ENCODE measurements at regions not wholly inside any gene's neighbourhood (a gene's known extent, or its start where the extent isn't known, plus 50 kb on each side); places are given as distances from the start of the nearest gene placed in this dataset.
"Not testable (repeated sequence)": the region's sequence is repeated elsewhere in the genome, so short reads cannot be mapped to it uniquely, and the experiment has no call there.

DNA sequence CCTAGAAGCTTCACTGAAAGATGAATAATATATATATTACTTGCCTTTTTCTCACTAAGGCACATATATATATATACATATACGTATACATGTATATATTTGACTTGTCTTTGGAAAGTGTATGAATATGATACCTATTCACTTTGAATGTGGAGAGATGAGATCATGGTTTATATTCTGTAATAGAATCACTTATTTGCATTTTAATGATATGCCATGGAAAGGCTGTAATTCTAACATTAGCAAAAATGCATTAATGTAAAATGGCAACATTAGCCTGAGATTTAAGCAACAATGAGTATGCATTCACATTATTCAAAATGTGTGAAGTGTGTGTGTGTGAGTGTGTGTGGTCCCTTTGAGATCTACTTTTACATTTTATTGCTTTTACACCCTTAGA lies 54.5 kb upstream of the PRKD1 start:
- no peak for DNase-seq

DNA sequence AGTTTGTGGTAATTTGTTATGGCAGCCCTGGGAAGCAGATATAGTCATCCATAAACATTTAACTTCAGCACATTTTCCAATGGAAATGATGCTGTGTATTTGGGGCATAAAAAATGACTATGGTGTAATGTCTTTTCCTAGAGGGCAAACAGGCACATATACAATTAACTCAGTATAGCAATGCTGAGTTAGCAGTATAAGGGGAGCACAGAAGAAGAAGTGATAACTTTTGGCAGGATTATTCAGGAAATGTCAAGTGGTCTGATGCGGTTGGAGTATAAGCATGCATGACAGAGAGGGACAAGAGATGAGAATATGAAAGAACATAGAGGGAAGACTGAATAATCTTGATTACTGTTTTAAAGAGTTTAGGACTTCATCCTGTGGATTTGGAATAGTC lies 55.3 kb upstream of the PRKD1 start:
- DNase-seq, result no peak

DNA sequence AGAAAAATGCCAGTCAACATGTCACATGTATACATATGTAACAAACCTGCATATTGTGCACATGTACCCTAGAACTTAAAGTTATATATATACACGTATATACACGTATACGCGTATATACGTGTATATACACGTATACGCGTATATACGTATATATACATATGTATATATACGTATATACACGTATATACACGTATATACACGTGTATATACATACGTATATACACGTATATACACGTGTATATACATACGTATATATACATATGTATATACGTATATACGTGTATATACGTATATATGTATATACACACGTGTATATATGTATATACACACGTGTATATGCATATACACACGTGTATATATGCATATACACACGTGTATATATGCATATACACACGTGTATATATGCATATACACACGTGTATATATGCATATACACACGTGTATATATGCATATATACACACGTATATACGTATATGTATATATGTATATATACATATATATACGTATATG lies 62.8 kb upstream of the PRKD1 start:
- DNase-seq, result not testable (repeated sequence)

DNA sequence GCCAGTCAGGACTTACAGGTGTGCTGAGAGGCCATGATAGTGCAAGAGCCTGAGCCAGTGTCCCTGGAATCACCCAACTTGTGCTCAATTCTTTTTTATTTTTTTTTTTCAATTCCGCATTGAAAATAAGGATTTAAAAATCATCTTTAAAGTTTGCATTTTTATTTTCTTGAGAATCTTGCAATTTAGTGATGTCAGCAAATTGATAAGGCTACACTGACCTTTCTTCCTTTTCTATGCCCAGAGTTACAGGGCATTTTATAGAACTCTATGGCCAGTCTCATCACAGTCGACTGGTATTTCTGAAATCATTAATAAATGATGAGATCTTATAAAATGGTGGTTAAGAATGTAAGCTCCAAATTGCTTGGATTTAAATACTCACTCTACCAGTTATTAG lies 63.3 kb upstream of the PRKD1 start:
- DNase-seq, result no peak

DNA sequence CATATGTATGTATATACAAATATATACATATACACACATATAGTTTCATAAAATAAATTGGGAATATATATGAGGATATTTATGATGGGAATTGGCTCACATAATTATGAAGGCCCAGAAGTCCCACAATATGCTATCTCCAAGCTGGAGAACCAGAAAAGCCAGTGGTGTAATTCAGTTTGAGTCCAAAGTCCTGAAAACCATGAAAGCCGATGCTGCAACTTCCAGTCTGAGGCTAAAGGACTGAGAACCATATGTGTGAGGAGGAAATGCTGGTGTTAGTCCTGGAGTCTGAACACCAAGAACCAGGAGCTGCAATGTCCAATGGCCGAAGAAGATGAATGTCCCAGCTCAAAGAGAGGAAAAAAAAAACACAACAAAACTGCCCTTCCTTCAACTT lies 65.5 kb upstream of the PRKD1 start:
- no peak for DNase-seq

DNA sequence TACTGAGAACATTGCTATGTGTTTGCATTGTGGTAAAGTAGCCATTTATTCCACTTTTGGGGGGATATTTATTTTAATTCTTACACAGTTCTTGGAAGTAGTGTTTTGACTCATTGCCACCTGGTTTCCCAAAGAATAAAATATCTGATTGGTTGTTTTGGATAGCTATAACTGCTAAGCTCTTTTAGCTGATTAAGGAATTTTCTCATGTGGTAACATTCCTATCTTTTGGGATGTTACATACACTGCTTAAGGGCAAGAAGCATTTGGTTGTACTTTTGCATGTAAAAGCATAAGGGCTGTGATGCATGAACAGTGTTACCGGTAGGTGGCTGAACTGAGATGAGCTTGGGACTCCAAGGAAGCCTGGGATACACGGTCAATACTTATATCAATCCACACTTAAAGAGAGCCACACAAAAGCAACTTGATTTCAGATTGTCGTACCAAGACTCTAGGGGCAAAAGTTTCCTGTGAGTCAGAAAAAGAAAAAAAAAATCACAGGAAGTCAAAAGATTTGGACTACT lies 71.4 kb upstream of the PRKD1 start:
- DNase-seq, result no peak

DNA sequence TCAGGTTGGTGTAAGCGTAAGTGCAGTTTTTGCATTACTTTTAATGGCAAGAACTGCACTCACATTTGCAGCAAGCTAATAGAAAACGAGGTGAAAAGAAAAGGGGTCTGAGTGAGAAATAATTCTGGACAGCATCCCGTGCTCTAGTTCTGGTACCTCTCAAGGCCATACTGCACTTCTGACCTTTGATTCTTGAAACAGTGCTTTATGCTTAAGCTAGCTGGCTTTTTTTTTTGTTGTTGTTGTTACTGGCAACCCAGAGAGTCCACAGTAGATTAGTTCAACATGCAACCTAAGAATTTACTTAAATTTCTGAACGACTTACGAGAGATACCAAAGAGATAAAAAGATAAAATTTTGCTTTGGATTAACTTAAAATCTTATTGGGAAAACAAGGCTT lies 75.2 kb upstream of the PRKD1 start:
- DNase-seq, result no peak

DNA sequence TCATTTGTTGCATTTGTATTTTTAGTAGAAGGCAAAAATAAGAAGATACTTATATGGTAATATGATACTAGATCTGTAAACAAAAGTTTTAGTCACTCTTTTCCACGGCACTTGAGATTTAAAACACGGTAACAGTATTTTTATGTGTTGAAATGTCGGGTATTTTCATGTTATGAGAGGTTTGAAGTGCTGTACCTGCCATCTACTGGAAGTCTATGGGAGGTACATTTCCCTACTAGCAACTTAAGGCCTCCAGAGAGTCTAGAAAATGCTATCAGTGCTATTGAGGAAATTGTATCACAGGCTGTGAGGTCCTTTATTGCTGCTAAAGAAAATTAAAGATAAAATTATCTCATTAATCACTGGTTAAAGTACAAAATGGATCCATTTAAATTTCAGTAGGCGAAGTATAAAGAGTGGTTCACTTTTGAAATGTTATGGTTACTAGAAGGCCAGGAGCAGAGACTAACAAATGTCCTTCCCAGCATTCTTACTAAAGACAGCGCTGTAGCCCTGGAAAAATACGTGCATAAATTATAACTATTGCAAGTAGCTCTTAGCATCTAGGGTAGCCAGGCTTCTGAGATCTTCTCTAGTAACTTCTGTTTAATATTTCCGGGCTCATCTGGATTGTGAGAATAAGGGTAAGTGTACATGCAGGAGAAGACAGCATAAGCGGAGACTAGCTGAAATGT lies 77.6 kb upstream of the PRKD1 start:
- no peak for DNase-seq

DNA sequence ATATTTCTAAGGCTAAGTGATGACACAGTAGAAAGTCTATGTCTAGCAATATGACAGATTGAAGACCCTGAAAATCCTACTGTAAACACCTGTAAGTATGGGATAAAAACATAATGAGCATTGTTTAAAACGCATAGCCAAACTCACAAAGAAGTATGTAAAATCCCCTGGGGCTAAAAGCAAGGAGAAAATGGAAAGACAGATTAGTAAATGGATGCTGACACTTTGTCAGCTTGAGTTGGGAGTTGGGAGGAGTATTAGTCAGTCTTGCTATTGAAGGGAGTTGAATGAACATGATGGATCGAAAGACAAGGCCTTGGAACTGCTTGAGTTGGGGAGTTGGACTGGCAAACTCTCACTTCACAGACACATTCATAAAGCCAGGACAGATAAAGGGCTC lies 79.0 kb upstream of the PRKD1 start:
- DNase-seq, result no peak

DNA sequence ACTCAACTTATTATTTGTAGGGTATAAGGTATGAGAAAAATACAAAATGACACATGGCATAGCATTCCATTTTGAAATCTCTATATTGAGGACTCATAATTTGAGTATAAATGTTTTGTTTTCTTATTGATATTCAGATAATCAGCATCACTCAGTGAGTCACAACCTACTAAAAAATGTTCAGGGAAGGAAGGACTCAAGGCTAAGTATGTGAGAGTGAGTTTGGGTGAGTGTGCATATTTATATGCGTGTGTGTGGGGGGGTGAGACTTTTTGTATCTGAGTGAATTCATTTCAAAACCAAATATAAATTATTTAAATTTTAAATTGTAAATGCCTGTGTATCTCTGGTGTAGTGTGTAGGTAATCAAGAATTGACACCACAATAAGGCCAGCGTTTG lies 87.8 kb upstream of the PRKD1 start:
- DNase-seq, result no peak

DNA sequence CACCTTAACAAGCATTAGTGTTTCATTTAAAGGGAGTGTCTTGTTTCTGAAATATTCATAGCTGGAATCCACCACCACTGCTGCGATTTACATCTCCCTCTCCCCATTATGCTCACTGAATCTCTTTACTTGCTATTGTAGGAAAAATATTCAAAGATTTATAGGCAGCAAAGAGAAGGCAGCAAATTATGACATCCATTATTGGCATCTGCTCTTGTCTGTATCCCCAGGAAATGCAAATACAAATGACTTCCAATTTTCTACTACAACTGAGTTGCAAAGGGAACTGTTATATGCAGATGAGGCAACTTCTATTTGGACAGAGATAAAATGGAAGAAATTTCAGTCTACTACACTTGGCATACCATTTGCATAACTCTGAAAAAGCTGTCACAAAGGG lies 88.4 kb upstream of the PRKD1 start:
- DNase-seq, result no peak

DNA sequence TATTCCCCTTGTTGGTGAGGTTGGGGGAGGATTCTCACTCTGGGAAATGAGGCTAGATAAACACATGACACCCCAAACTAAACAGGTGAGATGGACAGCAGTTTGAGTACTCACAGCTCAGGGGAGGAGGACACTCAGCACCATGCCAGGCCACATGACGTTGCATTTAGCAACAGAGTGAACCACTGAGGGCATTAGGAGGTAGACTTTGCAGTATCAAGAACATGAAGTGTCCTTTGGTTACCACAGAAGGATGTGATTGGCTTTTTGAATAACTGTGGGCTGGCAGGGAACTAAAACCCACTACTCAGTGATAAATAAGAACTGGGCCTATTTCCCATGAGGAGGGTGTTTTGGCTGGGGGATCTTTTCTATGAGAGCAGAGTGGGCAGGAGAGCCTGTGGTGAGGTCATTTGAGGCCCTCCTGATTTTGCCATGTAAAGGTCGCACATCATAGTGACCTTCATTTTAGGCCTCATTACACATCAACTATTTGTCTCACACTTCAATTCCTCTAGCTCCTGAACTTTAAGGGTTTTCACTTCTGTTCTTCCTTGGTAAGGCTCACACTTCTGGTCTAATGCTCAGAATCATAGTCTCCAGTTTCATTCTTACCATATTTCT lies 89.8 kb upstream of the PRKD1 start:
- DNase-seq, result no peak

DNA sequence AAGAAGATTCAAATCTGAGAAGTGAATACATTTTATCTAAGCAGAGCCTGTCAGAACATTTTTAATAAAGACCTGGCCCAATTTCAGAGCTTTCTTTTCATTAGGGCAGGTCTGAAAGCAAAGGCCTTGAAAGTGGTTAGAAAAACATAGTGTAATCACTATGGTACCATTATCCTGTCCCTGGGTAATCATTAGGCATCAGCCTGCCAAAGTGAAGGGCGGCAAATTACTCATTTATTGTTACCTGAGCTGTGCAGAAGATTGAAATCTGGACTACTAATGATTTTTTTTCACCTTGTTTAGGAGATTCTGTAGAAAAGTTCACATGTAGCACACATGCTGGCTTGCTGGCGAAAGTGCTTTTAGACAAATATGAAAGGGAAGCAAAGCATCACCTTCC lies 92.6 kb upstream of the PRKD1 start:
- no peak for DNase-seq

DNA sequence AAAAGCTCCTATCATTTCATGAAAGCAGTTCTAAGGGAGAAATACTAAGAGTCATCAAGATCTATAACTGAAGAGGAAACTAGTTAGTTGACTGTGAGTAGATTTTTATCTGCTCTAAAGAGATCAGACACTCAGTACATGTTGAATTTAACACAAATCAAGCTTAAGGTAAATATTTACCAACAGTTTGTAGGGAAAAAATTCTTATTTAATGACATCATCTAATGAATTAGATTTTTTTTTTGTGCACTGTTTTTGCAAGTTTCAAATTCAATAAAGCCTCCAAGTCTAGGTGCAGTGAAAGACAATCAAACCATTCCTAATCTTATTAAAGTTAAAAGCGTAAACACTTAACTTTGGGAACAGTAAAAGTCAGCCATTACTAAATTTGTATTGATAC lies 93.0 kb upstream of the PRKD1 start:
- DNase-seq, result no peak

DNA sequence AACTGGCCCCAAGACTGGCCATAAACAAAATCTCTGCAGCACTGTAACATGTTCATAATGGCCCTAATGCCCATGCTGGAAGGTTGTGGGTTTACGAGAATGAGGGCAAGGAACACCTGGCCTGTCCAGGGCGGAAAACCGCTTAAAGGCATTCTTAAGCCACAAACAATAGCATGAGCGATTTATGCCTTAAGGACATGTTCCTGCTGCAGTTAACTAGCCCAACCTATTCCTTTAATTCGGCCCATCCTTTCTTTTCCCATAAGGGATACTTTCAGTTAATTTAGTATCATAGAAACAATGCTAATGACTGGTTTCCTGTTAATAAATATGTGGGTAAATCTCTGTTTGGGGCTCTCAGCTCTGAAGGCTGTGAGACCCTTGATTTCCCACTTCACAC lies 95.7 kb upstream of the PRKD1 start:
- not testable (repeated sequence) for DNase-seq

DNA sequence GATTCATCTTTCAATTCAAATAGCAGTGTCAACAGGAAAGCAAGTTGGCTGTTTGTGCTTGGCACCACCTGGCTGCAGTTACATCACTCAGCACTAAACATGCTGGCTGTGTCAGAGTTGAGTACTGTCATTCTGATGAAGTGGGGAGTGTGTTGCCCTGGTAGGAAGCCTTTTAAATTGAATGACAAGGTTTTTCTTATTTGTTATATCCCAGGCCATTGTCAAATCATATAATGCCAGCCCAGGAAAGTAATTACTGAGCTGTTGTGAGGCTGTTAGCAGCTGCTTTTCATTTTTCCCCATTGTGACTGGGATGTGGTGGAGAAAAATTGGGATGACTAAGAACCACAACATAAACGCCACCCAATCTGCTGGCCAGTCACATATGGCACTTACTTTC lies 106.5 kb upstream of the PRKD1 start:
- DNase-seq, result no peak

DNA sequence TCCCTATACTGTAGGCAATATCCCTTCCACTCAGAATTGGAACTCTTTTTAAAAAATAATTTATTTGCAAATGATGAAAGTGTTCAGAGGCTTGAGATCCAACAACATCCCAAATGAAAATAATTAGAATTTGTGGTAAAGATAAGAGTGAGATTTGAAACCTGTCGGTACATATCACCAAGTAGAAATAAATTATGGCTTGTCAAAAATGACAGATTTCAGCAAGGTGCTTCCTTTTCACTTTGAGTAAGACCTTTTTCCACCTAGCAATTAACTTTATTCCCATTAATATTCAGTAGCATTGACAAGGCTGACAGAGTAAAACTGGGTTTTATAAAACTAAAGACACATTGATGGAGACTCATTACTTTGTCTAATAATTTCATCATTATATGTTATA lies 107.7 kb upstream of the PRKD1 start:
- no peak for DNase-seq

DNA sequence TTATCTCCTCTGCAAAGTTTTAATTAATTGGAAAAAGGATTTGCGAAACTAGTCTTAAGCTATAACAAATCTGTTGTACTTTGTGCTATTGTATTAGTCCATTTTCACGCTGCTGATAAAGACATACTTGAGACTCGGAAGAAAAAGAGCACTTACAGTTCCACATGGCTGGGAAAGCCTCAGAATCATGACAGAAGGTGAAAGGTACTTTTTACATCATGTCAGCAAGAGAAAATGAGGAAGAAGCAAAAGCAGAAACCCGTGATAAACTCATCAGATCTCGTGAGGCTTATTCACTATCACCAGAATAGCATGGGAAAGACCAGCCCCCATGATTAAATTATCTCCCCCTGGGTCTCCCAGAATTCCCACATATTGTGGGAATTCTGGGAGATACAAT lies 118.1 kb upstream of the PRKD1 start:
- no peak for DNase-seq

DNA sequence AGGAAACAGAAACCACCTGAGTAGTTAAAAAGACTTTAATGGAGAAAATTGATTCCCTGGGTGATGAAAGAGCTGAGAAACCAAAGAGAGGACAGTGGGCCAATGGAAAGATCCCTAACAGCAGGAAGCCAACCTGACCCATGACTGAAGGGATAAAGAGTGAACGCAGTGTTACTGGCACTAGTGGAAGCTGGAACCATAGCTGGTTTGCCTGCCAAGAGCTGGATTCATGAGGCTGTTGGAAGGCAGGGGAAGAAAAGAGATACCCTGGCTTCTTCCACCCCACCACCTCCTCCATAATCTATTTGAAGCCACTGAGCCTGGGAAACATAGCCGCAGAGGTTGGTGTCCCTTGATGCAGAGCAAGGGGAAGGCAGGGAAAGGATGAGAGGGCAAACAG lies 125.5 kb upstream of the PRKD1 start:
- no peak for DNase-seq

DNA sequence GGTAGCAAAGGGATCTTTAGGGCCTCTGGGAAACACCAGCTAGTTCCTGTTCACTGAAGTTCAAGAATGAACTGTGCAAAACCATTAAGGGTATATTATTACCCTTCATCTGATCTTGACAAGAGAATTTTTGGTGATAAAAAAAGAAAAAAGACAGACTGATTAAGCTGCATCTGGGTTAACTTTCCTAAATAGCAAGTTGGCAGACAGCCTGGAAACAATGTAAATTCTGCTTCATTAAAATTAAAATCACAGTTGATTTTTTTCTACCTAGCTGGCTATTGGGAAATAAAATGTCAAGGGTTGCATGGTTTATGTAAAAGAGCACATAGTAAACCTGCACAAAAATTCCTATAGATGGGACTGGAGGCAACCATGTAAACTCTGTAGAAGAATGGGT lies 126.6 kb upstream of the PRKD1 start:
- DNase-seq, result no peak

DNA sequence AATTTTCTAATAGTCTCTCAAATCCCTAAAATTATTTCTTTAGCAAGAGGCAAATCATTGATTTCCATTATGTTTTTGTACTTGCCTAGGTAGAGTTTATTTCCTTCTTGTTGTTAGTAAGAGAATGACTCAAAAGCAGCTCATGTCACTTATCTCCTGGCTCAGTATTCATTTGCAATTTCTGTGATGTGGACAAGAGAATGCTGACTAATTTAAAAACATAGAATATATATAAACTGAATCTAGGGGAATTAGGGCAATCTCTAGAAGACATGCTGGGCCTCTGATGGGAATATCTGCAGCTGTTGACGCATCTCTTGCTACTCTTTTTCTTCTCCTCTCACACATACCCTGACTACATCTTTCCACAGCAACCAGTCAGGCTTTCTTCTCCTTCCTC lies 130.8 kb upstream of the PRKD1 start:
- no peak for DNase-seq

DNA sequence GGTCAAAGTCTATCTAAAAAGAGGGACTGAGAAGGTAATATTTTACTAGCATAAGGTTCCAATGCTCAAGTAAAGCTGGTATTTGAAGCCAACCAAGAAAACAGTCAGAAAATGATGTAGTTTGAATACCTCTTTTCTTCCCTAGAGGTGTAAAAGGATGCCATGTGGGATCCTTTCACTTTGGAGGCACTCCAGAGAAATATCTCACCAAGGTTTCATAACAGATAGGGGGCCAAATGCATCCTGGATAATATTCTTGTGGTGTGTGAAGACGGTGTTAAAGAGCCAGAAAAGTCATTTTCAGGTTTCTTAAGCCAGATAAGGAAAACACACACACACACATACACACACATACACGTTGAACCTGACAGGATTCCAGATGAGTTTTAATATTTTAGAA lies 136.1 kb upstream of the PRKD1 start:
- DNase-seq, result no peak

DNA sequence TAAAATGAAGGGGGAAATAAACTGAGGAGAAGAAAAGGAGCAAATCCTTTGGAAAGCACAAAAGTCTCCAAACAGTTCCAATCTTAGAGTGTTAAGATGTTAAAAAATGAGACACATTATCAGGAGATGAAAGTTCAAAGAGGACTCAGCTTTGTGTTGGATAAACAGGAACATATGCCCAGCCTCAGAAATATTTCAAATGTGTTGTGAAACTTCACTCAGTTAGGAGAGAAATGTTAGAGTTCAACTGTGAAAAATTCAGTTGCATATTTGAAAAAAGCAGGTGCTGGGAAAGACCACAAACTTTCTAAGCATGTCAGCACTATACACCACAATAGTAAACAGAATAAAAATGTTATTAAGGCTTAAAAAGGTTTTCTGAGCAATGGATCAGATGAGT lies 136.8 kb upstream of the PRKD1 start:
- DNase-seq, result no peak

DNA sequence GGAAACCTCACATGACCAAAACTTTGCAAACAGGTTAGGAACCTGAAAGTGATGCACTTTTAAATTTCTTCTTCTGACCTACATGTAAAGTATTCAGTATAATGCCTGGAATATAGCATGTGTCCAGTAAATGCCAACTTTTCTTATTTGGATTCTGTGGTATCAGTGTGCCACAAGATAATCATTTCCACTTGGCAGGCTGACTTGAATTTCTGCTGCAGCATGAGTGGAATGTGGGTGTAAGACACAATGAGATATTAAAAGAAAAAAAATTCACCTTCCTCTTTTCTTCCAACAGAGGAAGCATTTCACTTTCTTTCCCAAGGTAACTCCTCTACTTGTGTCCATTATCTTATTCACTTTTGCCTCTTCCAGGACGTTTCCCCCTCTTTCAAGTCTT lies 141.9 kb upstream of the PRKD1 start:
- DNase-seq, result no peak

DNA sequence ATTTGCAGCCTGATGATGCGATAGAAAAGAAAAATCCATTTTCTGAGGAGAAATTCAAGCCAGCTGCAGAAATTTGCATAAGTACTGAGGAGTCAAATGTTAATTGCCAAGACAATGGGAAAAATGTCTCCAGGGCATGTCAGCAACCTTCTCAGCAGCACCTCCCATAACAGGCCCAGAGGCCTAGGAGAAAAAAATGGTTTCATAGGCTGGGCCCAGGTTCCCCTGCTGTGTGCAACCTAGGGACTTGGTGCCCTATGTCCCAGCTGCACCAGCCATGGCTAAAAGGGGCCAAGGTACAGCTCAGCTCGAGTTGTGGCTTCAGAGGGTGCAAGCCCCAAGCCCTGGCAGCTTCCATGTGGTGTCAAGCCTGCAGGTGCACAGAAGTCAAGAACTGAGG lies 144.8 kb upstream of the PRKD1 start:
- not testable (repeated sequence) for DNase-seq

Measured in activated effector memory CD4-positive, alpha-beta T cell treated with Interleukin-2 at 50 U/mL for 16 hours (primary cell).